ENCODE measurements at regions not wholly inside any gene's neighbourhood (a gene's known extent, or its start where the extent isn't known, plus 50 kb on each side); places are given as distances from the start of the nearest gene placed in this dataset.
"Not testable (repeated sequence)": the region's sequence is repeated elsewhere in the genome, so short reads cannot be mapped to it uniquely, and the experiment has no call there.

GRCh38 chr5:163569284-163569683 lies 63.9 kb downstream of the MAT2B start:
- DNase-seq, result no peak

GRCh38 chr5:163571744-163572143 lies 66.3 kb downstream of the MAT2B start:
- peak; percentile 73 for DNase-seq

GRCh38 chr5:163574472-163575440 lies 69.3 kb downstream of the MAT2B start:
- no peak for DNase-seq

- DNase-seq, result no peak
Observed at GRCh38 chr5:163578652-163579051, 73.2 kb downstream of the MAT2B start.

GRCh38 chr5:163579729-163580128 lies 74.3 kb downstream of the MAT2B start:
- DNase-seq, result no peak

- DNase-seq, result no peak
Observed at GRCh38 chr5:163580516-163580915, 75.1 kb downstream of the MAT2B start.

- DNase-seq, result not testable (repeated sequence)
Observed at GRCh38 chr5:163583491-163584153, 78.2 kb downstream of the MAT2B start.

- no peak for DNase-seq
Observed at GRCh38 chr5:163585206-163585605, 79.8 kb downstream of the MAT2B start.

- no peak for DNase-seq
Observed at GRCh38 chr5:163586531-163586956, 81.1 kb downstream of the MAT2B start.

GRCh38 chr5:163594951-163595350 lies 89.5 kb downstream of the MAT2B start:
- no peak for DNase-seq

- DNase-seq, result no peak
Observed at GRCh38 chr5:163595932-163596607, 90.7 kb downstream of the MAT2B start.

GRCh38 chr5:163596608-163597315 lies 91.3 kb downstream of the MAT2B start:
- no peak for DNase-seq

GRCh38 chr5:163604013-163604412 lies 98.6 kb downstream of the MAT2B start:
- no peak for DNase-seq

- no peak for DNase-seq
Observed at GRCh38 chr5:163607256-163607655, 101.8 kb downstream of the MAT2B start.

- no peak for DNase-seq
Observed at GRCh38 chr5:163608621-163609020, 103.2 kb downstream of the MAT2B start.

GRCh38 chr5:163609910-163610309 lies 104.5 kb downstream of the MAT2B start:
- DNase-seq, result no peak

- no peak for DNase-seq
Observed at GRCh38 chr5:163612358-163613149, 107.1 kb downstream of the MAT2B start.

- no peak for DNase-seq
Observed at GRCh38 chr5:163613150-163613442, 107.7 kb downstream of the MAT2B start.

- DNase-seq, result no peak
Observed at GRCh38 chr5:163614787-163615186, 109.4 kb downstream of the MAT2B start.

GRCh38 chr5:163619273-163619934 lies 114.0 kb downstream of the MAT2B start:
- no peak for DNase-seq

GRCh38 chr5:163619951-163620350 lies 114.5 kb downstream of the MAT2B start:
- DNase-seq, result no peak

GRCh38 chr5:163622799-163623198 lies 117.4 kb downstream of the MAT2B start:
- no peak for DNase-seq

All from right hindlimb (tissue), 1 donor.